GM12892 (cell line): ENCODE measurements at regions not wholly inside any gene's neighbourhood (a gene's known extent, or its start where the extent isn't known, plus 50 kb on each side); places are given as distances from the start of the nearest gene placed in this dataset.

Source experiments
- POLR2A ChIP-seq: IDR thresholded peaks from 2 replicates; pipeline ENCODE4 v1.6.1; 2011; ENCODE audit warnings: low read depth, low read length, control low read depth
- TAF1 ChIP-seq: IDR thresholded peaks from 2 replicates; pipeline ENCODE4 v1.6.1; 2011; ENCODE audit warnings: low read depth, mild to moderate bottlenecking, control low read depth, low read length, borderline replicate concordance

GRCh38 chr14:47744155-47744554, 68.8 kb upstream of the MDGA2 start:
- TF ChIP-seq POLR2A (no peak), TAF1 (no peak)
